ENCODE measurements at regions not wholly inside any gene's neighbourhood (a gene's known extent, or its start where the extent isn't known, plus 50 kb on each side); places are given as distances from the start of the nearest gene placed in this dataset.

- DNase-seq (ENCODE audit: low read depth in 3 of 3, low spot score in 2 of 3) = no peak
These were observed 64.9 kb upstream of the SLC38A2 start for GRCh38 chr12:46437469-46437868.

- no peak for DNase-seq (ENCODE audit: low read depth in 3 of 3, low spot score in 2 of 3)
These were observed 64.2 kb upstream of the SLC38A2 start for GRCh38 chr12:46436747-46437146.

GRCh38 chr12:46435625-46436024 is 63.1 kb upstream of the SLC38A2 start:
- DNase-seq (ENCODE audit: low read depth in 3 of 3, low spot score in 2 of 3) = no peak

- DNase-seq (ENCODE audit: low read depth in 3 of 3, low spot score in 2 of 3) = no peak
These were observed 62.5 kb upstream of the SLC38A2 start for GRCh38 chr12:46435029-46435428.

- DNase-seq (ENCODE audit: low read depth in 3 of 3, low spot score in 2 of 3) = no peak
These were observed 61.3 kb upstream of the SLC38A2 start for GRCh38 chr12:46433829-46434228.

- no peak for DNase-seq (ENCODE audit: low read depth in 3 of 3, low spot score in 2 of 3)
These were observed 59.8 kb upstream of the SLC38A2 start for GRCh38 chr12:46432325-46432724.

- no peak for DNase-seq (ENCODE audit: low read depth in 3 of 3, low spot score in 2 of 3)
These were observed 57.9 kb upstream of the SLC38A2 start for GRCh38 chr12:46430340-46430948.
